A673 (cell line): ENCODE measurements at regions not wholly inside any gene's neighbourhood (a gene's known extent, or its start where the extent isn't known, plus 50 kb on each side); places are given as distances from the start of the nearest gene placed in this dataset.

Experiments used
- BruUV-seq: library from RNA; stranded (reverse); fragments of 400-500 nt; replicated peaks from 2 replicates; lab custom pipeline; 2021; lab: Mats Ljungman, UMichigan
- CTCF ChIA-PET: fragments of 300-600 bp; sonication (Branson Sonifier 250); formaldehyde crosslinking; loops from one replicate; lab custom pipeline; 2022; ENCODE audit warnings: antibody characterized with exemption; lab: Charles Lee
- POLR2A ChIA-PET: fragments of 300-600 bp; sonication (Branson Sonifier 250); formaldehyde crosslinking; loops from one replicate; lab custom pipeline; 2022; ENCODE audit warnings: antibody characterized with exemption; ENCODE audit not compliant: low non-redundant PET; lab: Charles Lee
- DNase-seq: peaks from one replicate; pipeline ENCODE4 v3.0.0-alpha.2; 2015; ENCODE audit warnings: low spot score
- H3K27ac ChIP-seq: fragments of 200-600 bp; sonication (generic); 2 replicates; pipeline ENCODE4 v1.5.1; 2016; ENCODE audit warnings: mixed run types, low read depth, mild to moderate bottlenecking, mixed read lengths, antibody characterized with exemption, low read length; ENCODE audit not compliant: poor library complexity, severe bottlenecking
- H3K27me3 ChIP-seq: fragments of 200-600 bp; sonication (generic); replicated peaks from 2 replicates; pipeline ENCODE4 v1.6.1; 2017; ENCODE audit warnings: mixed run types, low read depth, mild to moderate bottlenecking, mixed read lengths, antibody characterized with exemption, low read length; ENCODE audit not compliant: insufficient read depth, poor library complexity
- H3K36me3 ChIP-seq: fragments of 200-600 bp; sonication (generic); 2 replicates; pipeline ENCODE4 v1.6.1; 2016; ENCODE audit warnings: mixed run types, mild to moderate bottlenecking, mixed read lengths, antibody characterized with exemption, low read length; ENCODE audit not compliant: insufficient read depth, poor library complexity, severe bottlenecking
- H3K4me1 ChIP-seq: fragments of 200-600 bp; sonication (generic); 2 replicates; pipeline ENCODE4 v1.6.1; 2017; ENCODE audit warnings: mixed run types, mild to moderate bottlenecking, mixed read lengths, antibody characterized with exemption, low read length; ENCODE audit not compliant: insufficient read depth, poor library complexity, severe bottlenecking
- H3K4me3 ChIP-seq: fragments of 200-600 bp; sonication (generic); 2 replicates; pipeline ENCODE4 v1.5.1; 2016; ENCODE audit warnings: low read depth, mixed run types, mild to moderate bottlenecking, mixed read lengths, low read length; ENCODE audit not compliant: poor library complexity, severe bottlenecking
- H3K9me3 ChIP-seq: fragments of 200-600 bp; sonication (generic); 2 replicates; pipeline ENCODE4 v1.6.1; 2016; ENCODE audit warnings: mixed run types, low read depth, mild to moderate bottlenecking, mixed read lengths, antibody characterized with exemption, low read length; ENCODE audit not compliant: poor library complexity, severe bottlenecking
- CTCF ChIP-seq: fragments of 300-800, 200-600 bp; sonication (generic); conservative IDR thresholded peaks from 2 replicates; pipeline ENCODE4 v1.5.1; 2017; ENCODE audit warnings: low read depth, mild to moderate bottlenecking, antibody characterized with exemption, low read length, moderate library complexity, mixed read lengths
- EZH2 ChIP-seq: fragments of 200-600 bp; sonication (generic); IDR thresholded peaks from 2 replicates; pipeline ENCODE4 v1.6.1; 2017; ENCODE audit warnings: borderline replicate concordance, low read depth, mild to moderate bottlenecking, mixed read lengths, antibody characterized with exemption, low read length; ENCODE audit not compliant: poor library complexity, severe bottlenecking
- intact Hi-C: fragments of 100-400 bp; cut with micrococcal nuclease; formaldehyde crosslinking; loops from one replicate; pipeline ENCODE4 v1.10.0; 2022; ENCODE audit not compliant: unreplicated experiment

- BruUV-seq, result no TSS peak
- no peaks in the 10 kb centered on the region for H3K36me3 ChIP-seq
- H3K27ac ChIP-seq, result no peak overlapping the region
- ChIA-PET CTCF (no interaction called here), POLR2A (no interaction called here)
- H3K9me3 ChIP-seq, result no peaks in the 10 kb centered on the region
- H3K4me3 ChIP-seq, result no peak overlapping the region
- no peaks in the 10 kb centered on the region for H3K27me3 ChIP-seq
- intact Hi-C loops, result no loop called here
- no peak for DNase-seq
- no peaks in the 10 kb centered on the region for H3K4me1 ChIP-seq
- TF ChIP-seq EZH2 (no peak), CTCF (no peak)
Observed at GRCh38 chr10:62964026-62964425, 147.9 kb upstream of the EGR2 start.

GRCh38 chr10:62961951-62962523 is 145.9 kb upstream of the EGR2 start:
- peak; percentile 49 for DNase-seq
- Histone ChIP-seq H3K9me3 (no peaks in the 10 kb centered on the region), H3K27ac (no peak overlapping the region), H3K36me3 (no peaks in the 10 kb centered on the region), H3K4me3 (no peak overlapping the region), H3K27me3 (no peaks in the 10 kb centered on the region), H3K4me1 (no peaks in the 10 kb centered on the region)
- ChIA-PET POLR2A (no interaction called here), CTCF (no interaction called here)
- no TSS peak for BruUV-seq
- intact Hi-C loops, result no loop called here
- TF ChIP-seq CTCF, result no peak

- no peak overlapping the region for H3K27ac ChIP-seq
- H3K27me3 ChIP-seq, result no peaks in the 10 kb centered on the region
- H3K9me3 ChIP-seq, result no peaks in the 10 kb centered on the region
- DNase-seq, result no peak
- no peak overlapping the region for H3K4me3 ChIP-seq
- ChIA-PET CTCF (no interaction called here), POLR2A (no interaction called here)
- BruUV-seq, result no TSS peak
- intact Hi-C loops, result no loop called here
- H3K4me1 ChIP-seq, result no peaks in the 10 kb centered on the region
- no peaks in the 10 kb centered on the region for H3K36me3 ChIP-seq
- TF ChIP-seq EZH2 (no peak), CTCF (no peak)
Observed at GRCh38 chr10:62960416-62960815, 144.2 kb upstream of the EGR2 start.
